OCI-LY3 (cell line): ENCODE measurements at regions not wholly inside any gene's neighbourhood (a gene's known extent, or its start where the extent isn't known, plus 50 kb on each side); places are given as distances from the start of the nearest gene placed in this dataset.

Experiments used
- EZH2phosphoT487 ChIP-seq: fragments of 200-600 bp; shearing (Covaris generic); IDR thresholded peaks from 2 replicates; pipeline ENCODE4 v1.6.1; 2018; ENCODE audit warnings: antibody characterized with exemption, mixed run types, low read depth
- TF ChIP-seq, protein P1 (sequence below): fragments of 200-600, 300-600 bp; sonication (generic); IDR thresholded peaks from 2 replicates; pipeline ENCODE4 v1.5.1; 2014; ENCODE audit warnings: antibody characterized with exemption, low read length, low read depth

DNA sequence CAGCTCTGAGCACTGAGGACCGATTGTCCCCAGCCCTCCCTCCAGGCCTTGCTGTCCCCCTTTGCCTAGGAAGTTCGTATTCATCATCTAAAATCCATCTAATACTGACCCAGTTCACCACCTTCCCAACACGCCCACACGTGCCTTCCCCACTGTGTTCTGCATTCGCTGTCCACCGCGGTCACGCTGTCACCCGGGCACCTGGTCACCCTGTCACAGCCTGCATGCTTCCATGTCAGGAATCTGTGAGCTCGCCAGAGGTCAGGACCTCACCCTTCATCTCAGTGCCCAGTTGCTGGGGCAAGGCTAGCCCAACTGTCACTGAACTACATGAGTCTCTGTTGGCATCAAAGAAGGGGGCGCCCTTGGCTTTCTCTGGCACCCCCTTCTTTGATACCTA, 82.9 kb upstream of the RUFY1 start:
- TF ChIP-seq, protein P1, sequence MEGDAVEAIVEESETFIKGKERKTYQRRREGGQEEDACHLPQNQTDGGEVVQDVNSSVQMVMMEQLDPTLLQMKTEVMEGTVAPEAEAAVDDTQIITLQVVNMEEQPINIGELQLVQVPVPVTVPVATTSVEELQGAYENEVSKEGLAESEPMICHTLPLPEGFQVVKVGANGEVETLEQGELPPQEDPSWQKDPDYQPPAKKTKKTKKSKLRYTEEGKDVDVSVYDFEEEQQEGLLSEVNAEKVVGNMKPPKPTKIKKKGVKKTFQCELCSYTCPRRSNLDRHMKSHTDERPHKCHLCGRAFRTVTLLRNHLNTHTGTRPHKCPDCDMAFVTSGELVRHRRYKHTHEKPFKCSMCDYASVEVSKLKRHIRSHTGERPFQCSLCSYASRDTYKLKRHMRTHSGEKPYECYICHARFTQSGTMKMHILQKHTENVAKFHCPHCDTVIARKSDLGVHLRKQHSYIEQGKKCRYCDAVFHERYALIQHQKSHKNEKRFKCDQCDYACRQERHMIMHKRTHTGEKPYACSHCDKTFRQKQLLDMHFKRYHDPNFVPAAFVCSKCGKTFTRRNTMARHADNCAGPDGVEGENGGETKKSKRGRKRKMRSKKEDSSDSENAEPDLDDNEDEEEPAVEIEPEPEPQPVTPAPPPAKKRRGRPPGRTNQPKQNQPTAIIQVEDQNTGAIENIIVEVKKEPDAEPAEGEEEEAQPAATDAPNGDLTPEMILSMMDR = no peak
- no peak for TF ChIP-seq EZH2phosphoT487
